T1000 (cell line): ENCODE measurements at regions not wholly inside any gene's neighbourhood (a gene's known extent, or its start where the extent isn't known, plus 50 kb on each side); places are given as distances from the start of the nearest gene placed in this dataset.

Experiments
- DNase-seq: peaks from one replicate; lab custom pipeline; 2025; ENCODE audit warnings: mixed read lengths; lab: John Stamatoyannopoulos, UW

- no peak for DNase-seq
Observed at GRCh38 chr6:85192596-85192995, 257.3 kb upstream of the NT5E start.

- DNase-seq = peak; percentile 23
Observed at GRCh38 chr6:85192186-85192585, 257.7 kb upstream of the NT5E start.

GRCh38 chr6:85191656-85192055 is 258.2 kb upstream of the NT5E start:
- DNase-seq = no peak

- DNase-seq = no peak
Observed at GRCh38 chr6:85186546-85187175, 263.2 kb upstream of the NT5E start.

- no peak for DNase-seq
Observed at GRCh38 chr6:85185977-85186376, 263.9 kb upstream of the NT5E start.

GRCh38 chr6:85183841-85184240 is 266.0 kb upstream of the NT5E start:
- DNase-seq = no peak

GRCh38 chr6:85172705-85173104 is 277.2 kb upstream of the NT5E start:
- no peak for DNase-seq

- DNase-seq = no peak
Observed at GRCh38 chr6:85172161-85172560, 277.7 kb upstream of the NT5E start.

- no peak for DNase-seq
Observed at GRCh38 chr6:85169189-85169588, 280.7 kb upstream of the NT5E start.

- no peak for DNase-seq
Observed at GRCh38 chr6:85168146-85168545, 281.7 kb upstream of the NT5E start.

GRCh38 chr6:85166114-85166741 is 283.7 kb upstream of the NT5E start:
- DNase-seq = no peak

GRCh38 chr6:85163156-85164080 is 286.5 kb upstream of the NT5E start:
- no peak for DNase-seq

GRCh38 chr6:85157311-85157710 is 292.6 kb upstream of the NT5E start:
- no peak for DNase-seq

GRCh38 chr6:85143676-85144075 is 306.2 kb upstream of the NT5E start:
- DNase-seq = no peak

GRCh38 chr6:85137865-85138264 is 312.0 kb upstream of the NT5E start:
- no peak for DNase-seq

- DNase-seq = no peak
Observed at GRCh38 chr6:85136310-85136709, 313.6 kb upstream of the NT5E start.

- no peak for DNase-seq
Observed at GRCh38 chr6:85135376-85136094, 314.3 kb upstream of the NT5E start.

GRCh38 chr6:85134172-85134571 is 315.7 kb upstream of the NT5E start:
- no peak for DNase-seq

GRCh38 chr6:85132091-85132490 is 317.8 kb upstream of the NT5E start:
- DNase-seq = no peak

GRCh38 chr6:85130743-85131142 is 319.1 kb upstream of the NT5E start:
- no peak for DNase-seq

- DNase-seq = no peak
Observed at GRCh38 chr6:85129881-85130280, 320.0 kb upstream of the NT5E start.

GRCh38 chr6:85128781-85129180 is 321.1 kb upstream of the NT5E start:
- no peak for DNase-seq
